ENCODE measurements at regions not wholly inside any gene's neighbourhood (a gene's known extent, or its start where the extent isn't known, plus 50 kb on each side); places are given as distances from the start of the nearest gene placed in this dataset.

DNA sequence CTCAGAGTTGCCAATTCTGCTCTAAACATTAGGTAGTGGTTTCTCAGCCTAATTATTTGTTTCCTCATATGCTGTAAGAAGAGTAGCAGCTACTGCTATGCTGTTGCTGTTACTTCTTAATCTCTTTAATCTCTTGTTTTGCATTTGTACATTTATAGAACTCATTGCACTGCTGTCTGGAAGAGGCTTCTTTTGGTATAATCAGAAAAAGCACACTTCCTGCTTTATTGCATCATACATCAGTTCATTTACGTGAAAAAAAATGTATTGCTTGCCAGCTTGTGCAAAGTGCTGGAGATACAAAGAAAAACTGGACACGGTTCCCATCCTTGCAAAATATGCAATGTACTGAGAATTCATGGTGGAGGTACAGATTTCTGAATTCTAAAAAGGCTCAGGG, 332.0 kb downstream of the GRXCR1 start:
- Histone ChIP-seq H3K4me1 (ENCODE audit: control insufficient read depth, extremely low read depth, insufficient read depth, low read length) (no peaks in the 10 kb centered on the region), H4K20me1 (ENCODE audit: control insufficient read depth, extremely low read depth, insufficient read depth, low read length) (no peaks in the 10 kb centered on the region), H3K27ac (ENCODE audit: control insufficient read depth, insufficient read depth, low read length) (no peak overlapping the region), H3K9me3 (ENCODE audit: control insufficient read depth, low read depth, low read length) (no peaks in the 10 kb centered on the region), H3K9me1 (ENCODE audit: control insufficient read depth, extremely low read depth, insufficient read depth, low read length) (no peaks in the 10 kb centered on the region), H3K27me3 (ENCODE audit: control insufficient read depth, extremely low read depth, insufficient read depth, low read length) (no peaks in the 10 kb centered on the region), H3K9ac (ENCODE audit: control insufficient read depth, extremely low read depth, insufficient read depth, low read length) (no peak overlapping the region), H3K4me2 (ENCODE audit: control insufficient read depth, extremely low read depth, insufficient read depth, low read depth, low read length) (no peak overlapping the region), H3K79me2 (ENCODE audit: control insufficient read depth, insufficient read depth, low read length) (no peaks in the 10 kb centered on the region), H3K36me3 (ENCODE audit: control insufficient read depth in 2 of 2, extremely low read depth in 1 of 2, insufficient read depth in 2 of 2, low read length in 2 of 2) (no peaks in the 10 kb centered on the region), H2AFZ (ENCODE audit: control insufficient read depth, low read length) (no peak overlapping the region), H3K4me3 (ENCODE audit: control insufficient read depth in 2 of 3, extremely low read depth in 1 of 3, insufficient read depth in 2 of 3, low read depth in 1 of 3, low read length in 3 of 3) (no peak overlapping the region)
- dilution Hi-C loops (cut with MboI; ENCODE audit: extremely low pct_ligation_motif_present, low sequenced_read_pairs) = no loop called here
- DNase-seq (ENCODE audit: low read depth, low spot score) (no peak), FAIRE-seq (no peak)
- TF ChIP-seq EZH2 (IDR thresholded peaks at IDR 0.05; ENCODE audit: low read length) = no peak
- no peak for TF ChIP-seq CTCF (optimal IDR thresholded peaks at IDR 0.05 in 1 of 3, IDR thresholded peaks at IDR 0.05 in 1 of 3, conservative IDR thresholded peaks at IDR 0.05 in 1 of 3; ENCODE audit: extremely low read depth in 1 of 3, insufficient read depth in 2 of 3, low read length in 3 of 3)

DNA sequence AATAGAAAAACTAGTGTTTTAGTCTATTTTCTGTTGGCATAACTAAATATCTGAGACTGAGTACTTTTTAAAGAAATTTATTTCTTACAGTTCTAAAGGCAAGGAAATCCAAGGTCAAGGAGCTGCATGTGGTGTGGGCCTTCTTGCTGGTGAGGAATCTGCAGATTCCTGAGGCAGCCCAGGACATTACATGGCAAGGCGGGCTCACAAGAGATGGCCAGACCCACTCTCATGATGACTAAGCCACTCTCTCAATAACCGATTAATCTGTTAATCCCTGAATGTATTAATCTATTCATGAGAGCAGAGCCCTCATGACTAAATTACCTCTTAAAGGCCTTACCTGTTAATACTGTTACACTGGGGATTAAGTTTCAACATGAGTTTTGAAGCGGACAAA, 340.8 kb downstream of the GRXCR1 start:
- H3K9ac ChIP-seq (ENCODE audit: control insufficient read depth, extremely low read depth, insufficient read depth, low read length) = no peak overlapping the region
- H3K36me3 ChIP-seq (ENCODE audit: control insufficient read depth in 2 of 2, extremely low read depth in 1 of 2, insufficient read depth in 2 of 2, low read length in 2 of 2) = no peaks in the 10 kb centered on the region
- H3K9me3 ChIP-seq (ENCODE audit: control insufficient read depth, low read depth, low read length) = no peaks in the 10 kb centered on the region
- H3K4me3 ChIP-seq (ENCODE audit: control insufficient read depth in 2 of 3, extremely low read depth in 1 of 3, insufficient read depth in 2 of 3, low read depth in 1 of 3, low read length in 3 of 3) = no peak overlapping the region
- no peak overlapping the region for H3K27ac ChIP-seq (ENCODE audit: control insufficient read depth, insufficient read depth, low read length)
- no peaks in the 10 kb centered on the region for H3K9me1 ChIP-seq (ENCODE audit: control insufficient read depth, extremely low read depth, insufficient read depth, low read length)
- H2AFZ ChIP-seq (ENCODE audit: control insufficient read depth, low read length) = no peak overlapping the region
- H3K4me2 ChIP-seq (ENCODE audit: control insufficient read depth, extremely low read depth, insufficient read depth, low read depth, low read length) = no peak overlapping the region
- DNase-seq (ENCODE audit: low read depth, low spot score) (no peak), FAIRE-seq (no peak)
- no peak for TF ChIP-seq EZH2 (IDR thresholded peaks at IDR 0.05; ENCODE audit: low read length)
- no peak for TF ChIP-seq CTCF (optimal IDR thresholded peaks at IDR 0.05 in 1 of 3, IDR thresholded peaks at IDR 0.05 in 1 of 3, conservative IDR thresholded peaks at IDR 0.05 in 1 of 3; ENCODE audit: extremely low read depth in 1 of 3, insufficient read depth in 2 of 3, low read length in 3 of 3)
- H3K79me2 ChIP-seq (ENCODE audit: control insufficient read depth, insufficient read depth, low read length) = no peaks in the 10 kb centered on the region
- no peaks in the 10 kb centered on the region for H3K4me1 ChIP-seq (ENCODE audit: control insufficient read depth, extremely low read depth, insufficient read depth, low read length)
- H3K27me3 ChIP-seq (ENCODE audit: control insufficient read depth, extremely low read depth, insufficient read depth, low read length) = no peaks in the 10 kb centered on the region
- H4K20me1 ChIP-seq (ENCODE audit: control insufficient read depth, extremely low read depth, insufficient read depth, low read length) = no peaks in the 10 kb centered on the region
- dilution Hi-C loops (cut with MboI; ENCODE audit: extremely low pct_ligation_motif_present, low sequenced_read_pairs) = no loop called here

Data from keratinocyte (primary cell).